ENCODE measurements at regions not wholly inside any gene's neighbourhood (a gene's known extent, or its start where the extent isn't known, plus 50 kb on each side); places are given as distances from the start of the nearest gene placed in this dataset.

DNA sequence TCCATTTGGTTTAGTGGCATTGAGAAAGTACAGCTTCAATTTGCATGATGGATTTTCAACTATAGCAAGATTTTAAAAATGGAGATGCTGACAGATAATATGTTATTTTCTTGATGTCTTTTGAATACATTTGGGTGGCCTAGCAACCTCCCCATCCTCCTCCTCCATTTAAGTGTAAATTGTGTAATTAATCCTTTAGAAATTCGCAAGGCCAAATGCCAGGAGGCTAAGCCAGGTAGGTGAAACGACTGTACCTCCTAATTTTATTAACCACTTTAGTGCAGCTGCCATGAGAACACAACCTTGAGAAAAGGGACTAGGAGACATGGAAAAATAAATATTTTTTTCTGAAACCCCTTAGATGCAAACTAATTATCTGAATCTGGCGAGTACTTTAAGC lies 248.8 kb downstream of the MRPS30 start:
- TF ChIP-seq POLR2AphosphoS5 (IDR thresholded peaks at IDR 0.05; ENCODE audit: insufficient read depth in 1 of 2, low read depth in 1 of 2), result no peak
- TF ChIP-seq, protein P1, sequence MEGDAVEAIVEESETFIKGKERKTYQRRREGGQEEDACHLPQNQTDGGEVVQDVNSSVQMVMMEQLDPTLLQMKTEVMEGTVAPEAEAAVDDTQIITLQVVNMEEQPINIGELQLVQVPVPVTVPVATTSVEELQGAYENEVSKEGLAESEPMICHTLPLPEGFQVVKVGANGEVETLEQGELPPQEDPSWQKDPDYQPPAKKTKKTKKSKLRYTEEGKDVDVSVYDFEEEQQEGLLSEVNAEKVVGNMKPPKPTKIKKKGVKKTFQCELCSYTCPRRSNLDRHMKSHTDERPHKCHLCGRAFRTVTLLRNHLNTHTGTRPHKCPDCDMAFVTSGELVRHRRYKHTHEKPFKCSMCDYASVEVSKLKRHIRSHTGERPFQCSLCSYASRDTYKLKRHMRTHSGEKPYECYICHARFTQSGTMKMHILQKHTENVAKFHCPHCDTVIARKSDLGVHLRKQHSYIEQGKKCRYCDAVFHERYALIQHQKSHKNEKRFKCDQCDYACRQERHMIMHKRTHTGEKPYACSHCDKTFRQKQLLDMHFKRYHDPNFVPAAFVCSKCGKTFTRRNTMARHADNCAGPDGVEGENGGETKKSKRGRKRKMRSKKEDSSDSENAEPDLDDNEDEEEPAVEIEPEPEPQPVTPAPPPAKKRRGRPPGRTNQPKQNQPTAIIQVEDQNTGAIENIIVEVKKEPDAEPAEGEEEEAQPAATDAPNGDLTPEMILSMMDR (IDR thresholded peaks at IDR 0.05), result no peak

Measured in vagina (tissue), 2 donors.